ENCODE measurements at regions not wholly inside any gene's neighbourhood (a gene's known extent, or its start where the extent isn't known, plus 50 kb on each side); places are given as distances from the start of the nearest gene placed in this dataset.
"Not testable (repeated sequence)": the region's sequence is repeated elsewhere in the genome, so short reads cannot be mapped to it uniquely, and the experiment has no call there.

DNA sequence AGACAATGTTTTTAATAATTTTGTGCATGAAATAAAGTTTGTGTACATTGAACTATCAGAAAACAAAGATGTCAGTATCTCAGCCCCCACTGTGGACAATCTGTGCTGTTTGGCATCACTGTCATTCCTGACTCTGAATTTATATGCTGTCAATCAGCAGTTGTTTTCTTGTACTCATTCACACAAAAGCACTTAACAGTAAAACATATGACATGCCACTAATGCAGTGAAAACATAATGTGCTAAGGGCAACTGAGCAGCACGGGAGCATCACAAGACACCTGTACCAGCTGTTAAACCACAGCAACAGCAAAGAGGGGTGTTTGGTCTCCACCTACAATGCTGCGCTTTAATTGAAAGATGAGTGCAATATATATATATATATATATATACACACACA lies 647.8 kb upstream of the SLC35B3 start:
- H3K4me3 ChIP-seq, result no peak overlapping the region
- no peak overlapping the region for H3K27ac ChIP-seq

DNA sequence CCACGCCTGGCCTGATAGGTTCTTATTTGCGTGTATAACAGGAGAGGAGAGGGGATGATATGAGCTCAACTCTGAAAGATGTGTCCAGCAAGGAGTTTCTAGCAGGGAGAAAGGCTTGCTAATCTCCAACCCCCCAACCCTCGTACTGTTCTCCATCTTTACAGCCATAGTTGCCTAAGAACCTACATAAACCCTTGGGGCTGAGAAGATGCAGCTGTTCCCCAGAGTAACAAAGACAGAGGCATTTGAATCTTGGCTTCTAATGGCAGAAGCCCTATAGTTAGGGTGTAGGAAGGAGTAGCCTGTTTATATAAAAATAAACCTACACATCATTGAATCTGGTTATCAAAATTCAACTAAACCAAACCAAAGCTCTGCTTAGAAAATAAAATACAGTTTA lies 631.4 kb upstream of the SLC35B3 start:
- Histone ChIP-seq H3K27ac (no peak overlapping the region), H3K4me3 (no peak overlapping the region)

DNA sequence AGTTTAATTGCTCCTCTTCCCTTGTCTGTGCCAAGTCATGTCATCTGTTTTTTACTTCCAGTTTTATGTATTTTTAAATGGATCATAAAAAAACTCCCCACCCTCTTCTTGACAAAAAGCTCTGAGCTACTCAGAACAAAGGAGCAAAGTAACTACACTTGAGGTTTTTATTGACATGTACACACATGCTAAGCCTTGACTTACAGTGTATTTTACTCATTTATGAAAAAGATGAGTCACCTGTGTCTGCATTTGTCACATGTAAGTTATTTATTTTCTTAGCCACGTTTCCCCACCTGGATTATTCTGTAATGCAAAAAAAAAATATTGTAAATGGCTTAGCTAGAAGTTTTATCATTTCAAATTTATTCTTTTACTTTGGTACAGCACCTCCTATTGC lies 628.8 kb upstream of the SLC35B3 start:
- H3K27ac ChIP-seq, result no peak overlapping the region
- no peak overlapping the region for H3K4me3 ChIP-seq

DNA sequence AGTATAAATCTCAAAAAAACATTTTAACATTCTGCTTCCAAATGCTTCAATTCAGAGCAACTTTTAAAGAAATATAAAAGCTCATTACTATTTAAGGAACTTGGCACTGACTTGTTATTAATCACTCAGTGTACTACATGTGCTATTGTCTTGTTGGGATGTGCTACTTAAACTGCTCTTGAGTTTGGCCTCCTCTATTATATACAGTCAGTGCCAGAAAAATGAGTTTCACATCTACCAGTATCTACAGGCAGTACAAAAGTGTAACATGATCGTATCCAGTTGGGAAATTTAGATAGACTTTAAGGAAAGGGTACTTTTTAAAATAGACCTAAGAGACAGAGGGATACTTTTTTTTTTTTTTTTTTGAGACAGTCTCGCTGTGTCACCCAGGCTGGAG lies 627.3 kb upstream of the SLC35B3 start:
- H3K4me3 ChIP-seq, result no peak overlapping the region
- H3K27ac ChIP-seq, result no peak overlapping the region

DNA sequence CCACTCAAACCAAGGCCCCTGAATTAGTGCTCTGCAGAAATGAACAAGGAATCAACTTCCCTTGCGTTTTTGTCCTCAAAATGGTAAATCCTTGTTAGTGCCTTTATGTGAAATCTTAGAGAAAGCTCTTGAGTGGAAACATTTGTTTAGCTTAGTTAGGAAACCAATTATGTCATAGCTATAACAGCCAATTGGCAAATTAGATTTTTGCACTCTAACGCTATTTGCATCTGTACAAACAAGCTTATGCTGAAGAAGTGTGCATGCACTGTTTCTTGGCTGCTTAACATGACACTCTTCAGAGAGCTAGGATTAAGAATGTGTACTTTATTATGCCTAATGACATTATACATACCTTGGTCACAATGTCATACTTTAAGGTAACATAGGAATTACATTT lies 622.6 kb upstream of the SLC35B3 start:
- H3K27ac ChIP-seq, result no peak overlapping the region
- no peak overlapping the region for H3K4me3 ChIP-seq

DNA sequence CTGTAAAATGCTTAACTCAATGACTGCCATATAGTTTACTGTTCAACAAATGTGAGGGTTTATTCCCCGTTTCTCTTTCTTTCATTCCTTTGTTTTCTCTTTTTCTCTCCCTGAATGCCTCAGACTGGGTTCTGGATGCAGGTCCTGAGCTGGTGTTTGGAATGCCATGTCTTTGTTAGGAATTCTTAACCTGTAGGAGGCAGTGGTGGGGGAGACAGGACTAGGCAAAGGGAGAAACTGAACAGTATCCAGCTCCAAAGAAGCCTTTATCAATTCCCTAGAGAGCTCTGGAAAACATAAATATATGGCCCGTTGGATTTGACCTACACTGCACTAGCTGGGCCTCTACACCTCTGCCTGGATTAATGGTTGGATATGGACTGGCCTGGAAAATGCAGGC lies 621.2 kb upstream of the SLC35B3 start:
- Histone ChIP-seq H3K27ac (no peak overlapping the region), H3K4me3 (no peak overlapping the region)

DNA sequence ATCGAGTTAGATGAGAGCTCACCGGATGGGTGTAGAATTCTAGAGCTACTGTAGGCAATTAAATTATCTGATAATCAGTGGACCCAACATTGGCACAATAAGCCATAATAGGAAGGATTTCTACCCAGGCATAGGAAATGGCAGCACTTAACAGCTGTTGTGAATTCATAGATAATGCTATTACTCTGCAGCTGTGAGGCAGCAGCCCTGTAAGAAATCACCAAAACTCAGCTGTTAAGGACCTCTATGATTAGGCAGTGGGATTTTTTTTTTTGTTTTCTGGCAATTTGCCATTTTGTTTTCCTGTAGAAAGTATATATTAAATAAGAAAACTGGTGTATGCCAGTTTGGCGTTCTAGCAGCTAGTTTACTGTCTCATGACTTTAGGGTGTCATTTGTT lies 609.1 kb upstream of the SLC35B3 start:
- Histone ChIP-seq H3K4me3 (no peak overlapping the region), H3K27ac (no peak overlapping the region)

DNA sequence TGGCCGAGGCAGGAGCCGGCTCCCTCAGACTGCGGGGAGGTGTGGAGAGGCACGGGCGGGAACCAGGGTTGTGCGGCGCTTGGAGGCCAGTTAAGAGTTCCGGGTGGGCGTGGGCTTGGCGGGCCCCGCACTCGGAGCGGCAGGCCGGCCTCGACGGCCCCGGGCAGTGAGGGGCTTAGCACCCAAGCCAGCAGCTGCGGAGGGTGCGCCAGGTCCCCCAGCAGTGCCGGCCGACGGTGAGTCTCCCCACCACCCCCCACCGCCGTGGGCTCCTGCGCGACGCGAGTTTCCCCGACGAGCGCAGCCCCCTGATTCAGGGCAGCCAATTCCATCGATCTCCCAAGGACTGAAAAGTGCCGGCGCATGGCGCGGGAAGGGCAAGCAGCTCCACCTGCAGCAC lies 605.4 kb upstream of the SLC35B3 start:
- Histone ChIP-seq H3K27ac (no peak overlapping the region), H3K4me3 (no peak overlapping the region)

DNA sequence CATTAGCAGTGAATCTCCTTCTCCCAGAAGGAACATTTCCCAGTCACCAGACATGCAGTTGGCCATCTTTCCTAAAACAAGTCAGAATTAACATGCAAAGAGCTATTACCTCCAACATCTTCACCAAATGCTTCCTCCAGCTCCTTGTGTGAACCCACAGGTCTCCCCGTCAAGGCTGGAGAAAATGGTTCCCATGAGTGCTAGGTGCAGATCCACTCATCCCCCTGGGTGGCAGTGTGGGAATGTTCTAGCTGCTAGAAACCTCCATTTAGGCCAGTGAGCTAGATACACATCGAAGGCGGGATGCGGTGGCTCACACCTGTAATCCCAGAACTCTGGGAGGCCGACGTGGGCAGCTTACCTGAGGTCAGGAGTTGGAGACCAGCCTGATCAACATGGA lies 603.9 kb upstream of the SLC35B3 start:
- Histone ChIP-seq H3K4me3 (no peak overlapping the region), H3K27ac (no peak overlapping the region)

DNA sequence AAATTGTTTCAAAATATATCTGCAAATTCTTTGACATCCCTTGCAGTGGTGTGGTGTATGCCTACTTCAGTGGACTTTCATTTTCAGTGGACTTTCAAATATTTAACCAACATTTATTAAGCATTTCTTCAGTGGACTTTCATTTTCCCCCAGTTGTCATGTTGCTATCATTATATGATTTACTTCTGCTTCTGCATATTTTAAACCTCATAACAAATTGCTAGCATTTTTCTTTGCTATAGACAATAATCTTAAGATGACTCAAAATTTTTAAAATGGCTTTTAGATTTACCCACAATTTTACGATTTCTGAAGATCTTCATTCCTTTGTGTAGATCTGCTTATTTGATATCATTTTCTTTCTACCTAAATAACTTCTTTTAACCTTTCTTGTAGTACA lies 592.7 kb upstream of the SLC35B3 start:
- no peak overlapping the region for H3K27ac ChIP-seq
- H3K4me3 ChIP-seq, result no peak overlapping the region

DNA sequence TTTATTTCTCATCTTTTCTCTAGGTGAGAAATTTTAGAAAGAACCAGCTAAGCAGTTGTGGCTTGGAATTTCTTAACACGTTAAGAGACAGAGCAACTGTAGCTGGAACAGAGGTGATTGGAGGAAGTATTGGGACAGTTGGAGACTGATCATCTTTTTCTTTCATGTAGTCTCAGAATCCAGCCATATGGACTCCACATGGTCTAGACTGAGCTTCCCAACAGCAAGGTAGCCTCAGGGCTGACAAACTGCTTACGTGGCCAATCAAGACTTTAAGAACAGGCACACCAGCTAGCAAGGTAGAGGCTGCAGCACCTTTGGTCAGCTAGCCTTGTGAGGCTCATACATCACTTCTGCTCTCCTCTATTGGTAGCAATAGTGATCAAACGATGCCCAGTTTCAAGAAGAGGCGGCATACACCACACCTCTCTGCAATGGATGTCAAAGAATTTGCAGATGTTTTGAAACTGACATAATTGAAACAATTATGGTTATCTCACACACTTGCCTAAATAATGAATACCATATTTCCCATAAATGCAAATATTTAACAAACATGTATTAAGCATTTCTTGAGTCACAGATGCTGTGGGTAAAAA lies 590.5 kb upstream of the SLC35B3 start:
- no peak overlapping the region for H3K27ac ChIP-seq
- H3K4me3 ChIP-seq, result no peak overlapping the region

DNA sequence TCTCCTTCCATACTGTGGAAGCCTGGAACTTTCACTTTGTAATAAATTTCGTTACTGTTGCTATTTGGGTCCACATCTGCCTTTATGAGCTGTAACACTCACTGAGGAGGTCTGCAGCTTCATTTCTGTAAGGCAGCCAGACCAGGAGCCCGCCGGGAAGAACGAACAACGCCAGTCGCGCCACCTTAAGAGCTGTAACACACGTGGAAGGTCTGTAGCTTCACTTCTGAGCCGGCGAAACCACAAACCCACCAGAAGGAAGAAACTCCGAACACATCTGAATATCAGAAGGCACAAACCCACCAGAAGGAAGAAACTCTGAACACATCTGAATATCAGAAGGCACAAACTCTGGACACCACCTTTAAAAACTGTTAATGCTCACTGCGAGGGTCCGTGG lies 589.9 kb upstream of the SLC35B3 start:
- no peak overlapping the region for H3K4me3 ChIP-seq

DNA sequence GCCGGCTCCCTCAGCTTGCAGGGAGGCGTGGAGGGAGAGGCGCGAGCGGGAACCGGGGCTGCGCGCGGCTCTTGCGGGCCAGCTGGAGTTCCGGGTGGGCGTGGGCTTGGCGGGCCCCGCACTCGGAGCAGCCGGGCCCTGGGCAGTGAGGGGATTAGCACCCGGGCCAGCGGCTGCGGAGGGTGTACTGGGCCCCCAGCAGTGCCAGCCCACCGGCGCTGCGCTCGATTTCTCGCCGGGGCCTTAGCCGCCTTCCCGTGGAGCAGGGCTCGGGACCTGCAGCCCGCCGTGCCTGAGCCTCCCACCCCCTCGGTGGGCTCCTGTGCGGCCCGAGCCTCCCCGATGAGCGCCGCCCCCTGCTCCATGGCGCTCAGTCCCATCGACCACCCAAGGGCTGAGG lies 588.9 kb upstream of the SLC35B3 start:
- H3K4me3 ChIP-seq, H3K27ac ChIP-seq: not testable (repeated sequence)

More for the DNA sequence above, 589.9 kb upstream of the SLC35B3 start:
- no peak overlapping the region for H3K27ac ChIP-seq

DNA sequence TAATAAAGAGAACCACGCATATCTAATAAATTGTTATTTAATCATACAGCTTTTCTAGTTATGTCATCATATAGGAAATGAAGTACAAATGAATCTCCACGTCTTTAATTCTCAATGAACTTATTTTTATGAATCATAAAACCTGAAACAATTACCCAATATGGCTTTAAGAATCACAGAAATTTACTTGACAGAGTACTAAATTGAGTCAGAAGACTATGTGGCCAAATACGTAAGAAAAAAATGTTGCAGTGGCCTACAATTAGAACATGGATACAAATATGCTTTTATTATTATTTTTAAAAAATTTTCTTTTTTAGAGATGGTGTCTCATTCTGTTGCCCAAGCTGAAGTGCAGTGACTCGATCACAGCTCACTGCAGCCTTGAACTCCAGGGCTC lies 584.7 kb upstream of the SLC35B3 start:
- no peak overlapping the region for H3K27ac ChIP-seq
- no peak overlapping the region for H3K4me3 ChIP-seq

DNA sequence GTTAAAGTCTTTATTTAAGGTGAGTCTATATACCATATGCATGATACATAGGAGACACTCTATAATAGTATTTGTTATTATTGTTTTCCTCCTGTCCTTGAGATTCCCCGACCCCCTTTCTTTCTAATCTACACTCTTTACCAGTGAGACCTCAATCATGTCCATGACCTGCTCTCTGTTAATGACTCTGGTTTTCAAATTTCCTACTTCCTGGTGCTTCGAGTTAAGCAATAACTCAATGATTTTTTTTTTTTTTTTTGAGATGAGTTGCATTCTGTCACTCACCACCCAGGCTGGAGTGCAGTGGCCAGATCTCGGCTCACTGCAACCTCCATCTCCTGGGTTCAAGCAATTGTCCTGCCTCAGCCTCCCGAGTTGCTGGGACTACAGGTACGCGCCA lies 574.6 kb upstream of the SLC35B3 start:
- Histone ChIP-seq H3K4me3 (no peak overlapping the region), H3K27ac (no peak overlapping the region)

DNA sequence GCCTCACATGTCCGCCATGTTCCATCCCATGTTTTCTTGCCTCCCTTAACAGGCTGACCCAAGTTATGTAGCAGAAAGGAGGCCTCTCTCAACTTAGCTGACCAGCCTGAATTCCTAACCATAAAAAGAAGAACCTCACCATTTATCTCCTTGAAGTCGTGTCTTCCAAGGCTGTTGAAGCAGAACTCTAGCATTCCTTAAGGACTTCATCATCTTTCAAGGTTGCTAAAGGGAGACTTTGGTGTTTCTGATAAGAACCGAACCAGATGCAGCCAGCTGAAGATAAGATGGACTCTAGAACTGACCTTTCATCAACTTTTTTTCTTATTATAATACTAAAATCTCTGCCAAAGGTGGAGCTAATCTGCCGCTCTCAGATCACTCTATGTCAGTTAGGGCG lies 571.7 kb upstream of the SLC35B3 start:
- H3K4me3 ChIP-seq, result no peak overlapping the region
- H3K27ac ChIP-seq, result no peak overlapping the region

DNA sequence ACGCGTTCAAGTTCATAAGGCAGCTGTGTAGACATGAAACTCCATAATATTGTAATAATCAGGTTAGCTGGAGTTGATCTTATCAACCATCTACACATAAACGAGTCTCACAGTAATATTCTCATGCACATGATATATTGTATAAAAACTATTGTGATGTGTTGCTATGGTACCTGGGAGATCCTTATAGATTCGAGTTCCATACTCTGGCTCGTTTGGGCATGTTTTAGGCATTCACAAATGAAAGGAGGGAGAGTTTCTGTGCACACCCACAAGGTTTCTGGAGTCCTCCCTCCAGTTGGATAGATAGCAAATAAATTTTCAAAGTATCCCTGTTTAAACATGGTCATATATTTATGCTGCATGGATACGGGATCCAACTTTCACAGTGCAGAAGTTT lies 567.5 kb upstream of the SLC35B3 start:
- H3K27ac ChIP-seq, result peak overlapping the region in 2 of 21 experiments; percentile 17 to 22
- H3K4me3 ChIP-seq, result no peak overlapping the region

DNA sequence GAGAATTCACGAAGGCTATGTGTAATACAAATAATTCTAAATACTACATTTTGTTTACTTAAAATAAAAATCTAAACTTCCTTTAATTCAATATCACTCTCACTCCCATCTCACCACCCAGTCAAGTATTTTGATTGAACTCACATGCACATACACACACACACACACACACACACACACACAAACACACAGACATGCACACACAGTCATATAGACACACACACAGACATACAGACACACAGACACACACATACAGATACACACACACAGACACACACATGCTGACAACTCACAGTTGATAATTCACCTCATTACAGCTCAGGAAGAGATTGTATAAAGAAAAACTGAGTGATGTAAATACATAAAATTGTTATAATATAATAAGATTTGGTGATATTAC lies 559.8 kb upstream of the SLC35B3 start:
- Histone ChIP-seq H3K4me3 (no peak overlapping the region), H3K27ac (no peak overlapping the region)

DNA sequence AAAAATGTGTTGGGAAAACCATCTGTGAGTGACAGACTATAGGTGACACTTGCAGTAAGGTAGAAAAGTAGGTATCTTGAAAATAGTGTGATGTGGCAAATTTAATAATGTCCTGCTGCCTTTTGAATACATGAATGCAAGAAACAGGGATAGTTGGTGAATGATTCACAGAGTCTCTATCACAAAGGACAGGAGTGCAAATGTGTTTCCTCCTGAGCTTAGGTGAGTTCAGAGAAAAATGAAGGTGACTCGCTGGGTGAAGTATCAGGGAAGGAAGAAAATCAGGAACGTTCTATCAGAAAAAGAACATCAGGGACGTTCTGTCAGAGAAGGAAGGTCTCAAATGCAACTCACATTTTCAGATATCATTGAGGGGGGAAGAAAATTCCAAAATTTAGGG lies 557.8 kb upstream of the SLC35B3 start:
- Histone ChIP-seq H3K4me3 (no peak overlapping the region), H3K27ac (no peak overlapping the region)

DNA sequence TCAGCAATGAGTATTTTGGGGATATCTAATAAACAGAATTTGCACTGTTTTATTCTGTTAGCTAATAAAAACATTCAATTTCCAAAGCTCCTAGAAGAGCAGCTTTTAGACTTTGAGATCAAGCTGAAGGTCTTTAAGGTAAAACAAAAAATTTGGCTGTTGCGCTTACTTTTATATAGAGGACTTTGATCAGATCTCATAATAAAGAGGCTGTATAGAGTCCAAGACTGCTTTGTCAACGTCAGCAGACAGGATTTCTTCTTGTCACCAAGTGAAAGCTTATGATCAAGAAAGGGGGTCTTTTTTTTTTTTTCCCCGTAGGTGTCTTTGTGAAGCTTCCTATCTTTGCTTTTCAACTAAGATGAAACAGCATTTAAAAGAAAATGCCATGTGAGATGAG lies 556.5 kb upstream of the SLC35B3 start:
- Histone ChIP-seq H3K27ac (no peak overlapping the region), H3K4me3 (no peak overlapping the region)

DNA sequence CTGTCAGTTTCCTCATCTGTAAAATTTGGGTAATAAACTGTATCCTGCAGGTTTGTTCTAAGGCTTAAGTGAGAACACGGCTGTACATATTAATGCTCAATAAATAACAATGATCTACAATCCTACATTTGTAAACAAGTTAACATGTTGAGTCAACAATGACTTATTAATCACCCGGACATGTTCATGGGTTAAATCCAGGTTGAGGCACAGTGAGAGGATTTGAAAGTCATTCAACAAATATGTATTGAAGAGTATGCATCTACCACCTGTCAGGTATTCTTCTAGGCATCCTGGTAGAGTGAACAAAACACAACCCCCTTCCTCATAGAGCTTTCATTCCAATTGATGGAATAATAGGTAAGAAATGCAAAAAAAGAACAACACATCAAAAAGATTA lies 554.7 kb upstream of the SLC35B3 start:
- H3K27ac ChIP-seq, result no peak overlapping the region
- no peak overlapping the region for H3K4me3 ChIP-seq

DNA sequence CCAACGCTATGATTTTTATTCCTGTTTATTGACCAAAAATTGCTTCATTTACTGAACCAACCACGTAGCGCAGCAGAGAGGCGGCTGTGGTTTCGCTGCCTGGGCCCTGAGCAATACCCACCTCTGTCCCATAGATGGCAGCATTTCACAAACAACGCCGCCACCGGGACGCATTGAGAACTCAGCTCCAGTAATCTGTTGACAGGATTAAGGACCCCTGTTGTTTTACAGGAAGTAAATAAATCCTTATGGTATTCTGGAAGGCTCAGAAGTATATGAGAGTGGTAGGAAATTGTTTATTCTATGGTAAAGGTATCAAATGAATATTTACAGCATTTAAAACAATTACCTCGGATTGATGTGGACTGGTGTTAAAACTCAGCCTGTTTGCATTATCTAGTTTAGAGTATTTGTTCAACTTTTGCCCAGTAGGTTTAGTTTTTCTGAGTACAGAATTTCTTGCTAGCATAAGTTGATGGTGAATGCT lies 547.9 kb upstream of the SLC35B3 start:
- H3K27ac ChIP-seq, result peak overlapping the region in 6 of 21 experiments; percentile 14 to 67 (median 30)
- H3K4me3 ChIP-seq, result no peak overlapping the region

Measured in skin epidermis (tissue), 12 donors.